H9 (cell line): ENCODE measurements at regions not wholly inside any gene's neighbourhood (a gene's known extent, or its start where the extent isn't known, plus 50 kb on each side); places are given as distances from the start of the nearest gene placed in this dataset.

Source experiments
- DNase-seq: peaks from one replicate; pipeline ENCODE4 v3.0.0-alpha.2; 2017
- H2AFZ ChIP-seq: one replicate; pipeline ENCODE4 v1.6.1; 2013; ENCODE audit warnings: mild to moderate bottlenecking, low read length, control low read depth, moderate library complexity
- H2AK5ac ChIP-seq: 2 replicates; pipeline ENCODE4 v1.6.1; 2013; ENCODE audit warnings: low read length, control low read depth, mixed read lengths; ENCODE audit not compliant: insufficient read length
- H2BK120ac ChIP-seq: one replicate; pipeline ENCODE4 v1.6.1; 2013; ENCODE audit warnings: low read depth, mild to moderate bottlenecking, low read length, control low read depth, inconsistent platforms; ENCODE audit not compliant: poor library complexity, severe bottlenecking
- H2BK12ac ChIP-seq: 2 replicates; pipeline ENCODE4 v1.6.1; 2013; ENCODE audit warnings: low read length, control low read depth, mixed read lengths, low read depth; ENCODE audit not compliant: insufficient read length
- H2BK15ac ChIP-seq: 2 replicates; pipeline ENCODE4 v1.6.1; 2013; ENCODE audit warnings: low read depth, low read length, control low read depth
- H2BK20ac ChIP-seq: one replicate; pipeline ENCODE4 v1.6.1; 2013; ENCODE audit warnings: low read depth, mild to moderate bottlenecking, low read length, control low read depth, inconsistent platforms; ENCODE audit not compliant: poor library complexity, severe bottlenecking
- H2BK5ac ChIP-seq: 2 replicates; pipeline ENCODE4 v1.6.1; 2013; ENCODE audit warnings: low read length, control low read depth, mixed read lengths; ENCODE audit not compliant: insufficient read length
- H3K14ac ChIP-seq: 2 replicates; pipeline ENCODE4 v1.6.1; 2013; ENCODE audit warnings: low read length, control low read depth; ENCODE audit not compliant: insufficient read depth
- H3K18ac ChIP-seq: 2 replicates; pipeline ENCODE4 v1.6.1; 2013; ENCODE audit warnings: low read depth, mild to moderate bottlenecking, mixed read lengths, low read length, control low read depth; ENCODE audit not compliant: insufficient read length
- H3K23ac ChIP-seq: 2 replicates; pipeline ENCODE4 v1.6.1; 2013; ENCODE audit warnings: low read length, control low read depth, mixed read lengths, low read depth; ENCODE audit not compliant: insufficient read length
- H3K23me2 ChIP-seq: 2 replicates; pipeline ENCODE4 v1.6.1; 2013; ENCODE audit warnings: low read depth, mild to moderate bottlenecking, mixed read lengths, low read length, control low read depth; ENCODE audit not compliant: insufficient read length, poor library complexity, severe bottlenecking
- H3K27ac ChIP-seq: 2 replicates; pipeline ENCODE4 v1.5.1; 2013; ENCODE audit warnings: low read length, control low read depth, mixed read lengths, low read depth; ENCODE audit not compliant: insufficient read length
- H3K27me3 ChIP-seq: 2 replicates; pipeline ENCODE4 v1.6.1; 2013; ENCODE audit warnings: low read length, control low read depth, inconsistent platforms; ENCODE audit not compliant: insufficient read depth
- H3K4ac ChIP-seq: 2 replicates; pipeline ENCODE4 v1.6.1; 2013; ENCODE audit warnings: low read depth, mild to moderate bottlenecking, control low read depth, inconsistent platforms, low read length, moderate library complexity
- H3K4me1 ChIP-seq: 2 replicates; pipeline ENCODE4 v1.6.1; 2013; ENCODE audit warnings: low read length, control low read depth, inconsistent platforms; ENCODE audit not compliant: insufficient read depth
- H3K4me2 ChIP-seq: 2 replicates; pipeline ENCODE4 v1.6.1; 2013; ENCODE audit warnings: low read length, control low read depth, mixed read lengths; ENCODE audit not compliant: insufficient read length, insufficient read depth
- H3K56ac ChIP-seq: 2 replicates; pipeline ENCODE4 v1.6.1; 2013; ENCODE audit warnings: low read depth, mild to moderate bottlenecking, mixed read lengths, low read length, control low read depth; ENCODE audit not compliant: insufficient read length
- H3K79me1 ChIP-seq: 2 replicates; pipeline ENCODE4 v1.6.1; 2013; ENCODE audit warnings: low read depth, mild to moderate bottlenecking, moderate library complexity, low read length, control low read depth, inconsistent platforms; ENCODE audit not compliant: insufficient read depth, poor library complexity, severe bottlenecking
- H3K79me2 ChIP-seq: 2 replicates; pipeline ENCODE4 v1.6.1; 2013; ENCODE audit warnings: low read length, control low read depth, inconsistent platforms; ENCODE audit not compliant: insufficient read depth
- H3K9ac ChIP-seq: 2 replicates; pipeline ENCODE4 v1.6.1; 2013; ENCODE audit warnings: low read length, control low read depth, mixed read lengths; ENCODE audit not compliant: insufficient read length; ENCODE audit errors: extremely low read depth
- H3K9me3 ChIP-seq: one replicate; pipeline ENCODE4 v1.6.1; 2013; ENCODE audit warnings: low read depth, low read length, inconsistent platforms; ENCODE audit not compliant: control insufficient read depth
- H3T11ph ChIP-seq: one replicate; pipeline ENCODE4 v1.6.1; 2013; ENCODE audit warnings: mild to moderate bottlenecking, low read length, control low read depth, inconsistent platforms
- H4K20me1 ChIP-seq: one replicate; pipeline ENCODE4 v1.6.1; 2013; ENCODE audit not compliant: control insufficient read depth, insufficient read length, insufficient read depth
- H4K5ac ChIP-seq: 2 replicates; pipeline ENCODE4 v1.6.1; 2013; ENCODE audit warnings: low read depth, mild to moderate bottlenecking, mixed read lengths, low read length, control low read depth; ENCODE audit not compliant: insufficient read length
- H4K8ac ChIP-seq: replicated peaks from 2 replicates; pipeline ENCODE4 v1.6.1; 2013; ENCODE audit warnings: low read length, control low read depth, mixed read lengths, low read depth; ENCODE audit not compliant: insufficient read length
- H4K91ac ChIP-seq: 2 replicates; pipeline ENCODE4 v1.6.1; 2013; ENCODE audit warnings: low read depth, mild to moderate bottlenecking, moderate library complexity, mixed read lengths, low read length, control low read depth; ENCODE audit not compliant: insufficient read length
- H3K27ac Mint-ChIP-seq, 3 experiments: 2 replicates in 2 of 3; 3 replicates in 1 of 3; pipeline ENCODE4 v1.8.0; 2020 to 2021; ENCODE audit warnings: mixed read lengths in 3 of 3, mild to moderate bottlenecking in 1 of 3, moderate library complexity in 1 of 3
- H3K27me3 Mint-ChIP-seq: 2 replicates; pipeline ENCODE4 v1.8.0; 2021; ENCODE audit warnings: low read depth, mild to moderate bottlenecking, moderate library complexity, mixed read lengths
- H3K36me3 Mint-ChIP-seq, 3 experiments: 2 replicates in 2 of 3; 3 replicates in 1 of 3; pipeline ENCODE4 v1.8.0; 2020 to 2021; ENCODE audit warnings: low read depth in 3 of 3, mixed read lengths in 3 of 3; ENCODE audit not compliant: insufficient read depth in 1 of 3
- H3K4me1 Mint-ChIP-seq, 2 experiments: 2 replicates each; pipeline ENCODE4 v1.8.0; 2020; ENCODE audit warnings: mixed read lengths in 2 of 2
- H3K4me3 Mint-ChIP-seq, 2 experiments: 2 replicates in 1 of 2; 3 replicates in 1 of 2; pipeline ENCODE4 v1.8.0; 2020 to 2021; ENCODE audit warnings: mild to moderate bottlenecking in 2 of 2, mixed read lengths in 2 of 2, moderate library complexity in 1 of 2
- H3K9me3 Mint-ChIP-seq, 2 experiments: 2 replicates in 1 of 2; 3 replicates in 1 of 2; pipeline ENCODE4 v1.8.0; 2020; ENCODE audit warnings: mild to moderate bottlenecking in 2 of 2, mixed read lengths in 2 of 2, moderate library complexity in 1 of 2
- CTCF ChIP-seq: fragments of 200-600 bp; sonication (generic); conservative IDR thresholded peaks from 3 replicates; pipeline ENCODE4 v1.8.0; 2021; ENCODE audit warnings: antibody characterized with exemption, mild to moderate bottlenecking
- WGBS: extraction: QIAGEN DNeasy Blood & Tissue Kit; methylation state at CpG from one replicate; pipeline ENCODE4 v1.1.7; 2013; ENCODE audit warnings: missing lambda C conversion rate, low lambda C conversion rate, mixed read lengths; ENCODE audit not compliant: insufficient read length; ENCODE audit errors: extremely low coverage; 5-methylcytosine and 5-hydroxymethylcytosine counted together

- H3K27me3 ChIP-seq, result no peaks in the 10 kb centered on the region
- TF ChIP-seq CTCF, result no peak
- H3K27me3 Mint-ChIP-seq, result peaks cover 14% of the 10 kb centered on the region
Observed at GRCh38 chr6:167408235-167408869, 83.5 kb downstream of the TTLL2 start.

More at GRCh38 chr6:167408235-167408869, 83.5 kb downstream of the TTLL2 start:
- H2BK15ac ChIP-seq, result no peak overlapping the region
- no peak overlapping the region for H3K23ac ChIP-seq
- no peak overlapping the region for H2BK5ac ChIP-seq
- H2BK20ac ChIP-seq, result no peak overlapping the region
- H3K4me2 ChIP-seq, result no peak overlapping the region
- no peak overlapping the region for H3K14ac ChIP-seq
- no peaks in the 10 kb centered on the region; the same call in 1 of the 2 replicates for H3K4me1 ChIP-seq
- H3K79me2 ChIP-seq, result no peaks in the 10 kb centered on the region
- no peak overlapping the region for H3K4ac ChIP-seq
- no peak overlapping the region for H3K27ac ChIP-seq
- H4K20me1 ChIP-seq, result no peaks in the 10 kb centered on the region
- no peak overlapping the region for H4K91ac ChIP-seq
- no peaks in the 10 kb centered on the region for H3K23me2 ChIP-seq
- H2BK120ac ChIP-seq, result no peak overlapping the region
- no peak overlapping the region for H4K8ac ChIP-seq
- H3K9ac ChIP-seq, result no peak overlapping the region
- no peak overlapping the region for H4K5ac ChIP-seq
- H3K4me3 Mint-ChIP-seq, result no peak overlapping the region
- no CpG with 5 or more reads among the region's 21 CpGs for WGBS
- H2AK5ac ChIP-seq, result no peak overlapping the region
- H3K9me3 ChIP-seq, result no peaks in the 10 kb centered on the region
- no peak overlapping the region for H3T11ph ChIP-seq
- H3K79me1 ChIP-seq, result no peaks in the 10 kb centered on the region
- H3K4me1 Mint-ChIP-seq, result peaks cover 34 to 38% of the 10 kb centered on the region in 2 experiments
- H3K27ac Mint-ChIP-seq, result no peak overlapping the region
- H3K36me3 Mint-ChIP-seq, result no peaks in the 10 kb centered on the region; a peak in 1 of 7 replicates
- no peak overlapping the region for H2AFZ ChIP-seq
- peak; percentile 27 for DNase-seq
- H3K9me3 Mint-ChIP-seq, result no peaks in the 10 kb centered on the region; a peak in 1 of 5 replicates
- H2BK12ac ChIP-seq, result no peak overlapping the region
- no peak overlapping the region for H3K18ac ChIP-seq
- H3K56ac ChIP-seq, result no peak overlapping the region
